ENCODE measurements at regions not wholly inside any gene's neighbourhood (a gene's known extent, or its start where the extent isn't known, plus 50 kb on each side); places are given as distances from the start of the nearest gene placed in this dataset.

DNA sequence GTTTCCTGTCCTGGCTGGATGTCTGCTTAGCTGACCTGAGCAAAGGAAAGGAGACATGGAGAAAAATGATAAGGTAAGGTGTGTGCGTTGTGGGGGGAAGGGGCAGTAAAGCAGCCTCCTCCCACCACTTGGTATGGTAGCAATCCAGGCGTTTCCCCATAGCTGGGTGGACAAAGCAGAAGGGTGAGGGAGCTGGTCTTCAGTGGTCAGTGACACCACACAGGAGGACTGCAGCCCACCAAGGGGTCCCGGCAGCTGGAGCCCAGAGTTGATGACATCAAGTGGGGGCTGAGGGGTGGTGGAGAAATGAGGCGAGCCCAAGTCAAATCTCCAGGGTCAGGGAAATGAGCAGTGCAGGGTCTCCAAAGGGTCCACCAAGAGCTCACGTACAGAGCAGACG, 69.3 kb upstream of the LRRN2 start:
- TF ChIP-seq CTCF (conservative IDR thresholded peaks at IDR 0.05 in 1 of 2, IDR thresholded peaks at IDR 0.05 in 1 of 2; ENCODE audit: extremely low read depth in 1 of 2, insufficient read depth in 1 of 2, low read depth in 1 of 2, low read length in 2 of 2) (no peak), EZH2 (IDR thresholded peaks at IDR 0.05; ENCODE audit: borderline replicate concordance, low read length) (no peak)
